ENCODE measurements at regions not wholly inside any gene's neighbourhood (a gene's known extent, or its start where the extent isn't known, plus 50 kb on each side); places are given as distances from the start of the nearest gene placed in this dataset.

DNA sequence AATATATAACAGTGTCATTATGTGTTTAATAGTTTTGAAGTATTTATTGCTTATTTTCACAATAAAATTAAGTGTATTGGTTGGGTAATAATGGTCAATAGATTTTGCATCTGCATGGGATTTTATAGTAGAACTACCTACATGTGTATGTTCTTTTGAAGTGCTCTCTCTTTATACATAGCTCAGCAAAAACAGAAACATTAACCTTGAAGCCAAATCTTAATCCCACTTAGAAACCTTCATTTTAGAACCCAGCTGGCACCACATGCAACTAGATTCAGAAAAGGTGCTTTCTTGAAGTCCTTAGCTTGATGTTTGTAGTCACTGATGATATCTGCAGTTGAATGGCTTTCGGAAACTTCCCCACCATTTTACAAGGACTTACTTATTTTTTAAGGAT is 146.9 kb upstream of the IL12A start:
- Mint-ChIP-seq H3K4me1 (peaks cover 36% of the 10 kb centered on the region), H3K27ac (no peak overlapping the region)

More for the DNA sequence above, 146.9 kb upstream of the IL12A start:
- Histone ChIP-seq H3F3A (replicated peaks; ENCODE audit: low read depth) (no peaks in the 10 kb centered on the region), H3K27ac (ENCODE audit: low read depth) (no peak overlapping the region), H3K4me1 (ENCODE audit: insufficient read depth) (peaks cover 41% of the 10 kb centered on the region), H3K9me2 (ENCODE audit: insufficient read depth) (no peaks in the 10 kb centered on the region), H4K20me1 (replicated peaks; ENCODE audit: insufficient read depth) (no peaks in the 10 kb centered on the region), H3K79me2 (replicated peaks; ENCODE audit: insufficient read depth) (peaks cover 51% of the 10 kb centered on the region), H3K36me3 (ENCODE audit: insufficient read depth) (no peaks in the 10 kb centered on the region), H3K4me2 (0 out of 2 replicates have a peak overlapping the region, but pooled peaks have one; percentile 78), H3K4me3 (no peak overlapping the region), H3K27me3 (ENCODE audit: insufficient read depth) (no peaks in the 10 kb centered on the region), H2AFZ (no peak overlapping the region)
- TF ChIP-seq, protein P1, sequence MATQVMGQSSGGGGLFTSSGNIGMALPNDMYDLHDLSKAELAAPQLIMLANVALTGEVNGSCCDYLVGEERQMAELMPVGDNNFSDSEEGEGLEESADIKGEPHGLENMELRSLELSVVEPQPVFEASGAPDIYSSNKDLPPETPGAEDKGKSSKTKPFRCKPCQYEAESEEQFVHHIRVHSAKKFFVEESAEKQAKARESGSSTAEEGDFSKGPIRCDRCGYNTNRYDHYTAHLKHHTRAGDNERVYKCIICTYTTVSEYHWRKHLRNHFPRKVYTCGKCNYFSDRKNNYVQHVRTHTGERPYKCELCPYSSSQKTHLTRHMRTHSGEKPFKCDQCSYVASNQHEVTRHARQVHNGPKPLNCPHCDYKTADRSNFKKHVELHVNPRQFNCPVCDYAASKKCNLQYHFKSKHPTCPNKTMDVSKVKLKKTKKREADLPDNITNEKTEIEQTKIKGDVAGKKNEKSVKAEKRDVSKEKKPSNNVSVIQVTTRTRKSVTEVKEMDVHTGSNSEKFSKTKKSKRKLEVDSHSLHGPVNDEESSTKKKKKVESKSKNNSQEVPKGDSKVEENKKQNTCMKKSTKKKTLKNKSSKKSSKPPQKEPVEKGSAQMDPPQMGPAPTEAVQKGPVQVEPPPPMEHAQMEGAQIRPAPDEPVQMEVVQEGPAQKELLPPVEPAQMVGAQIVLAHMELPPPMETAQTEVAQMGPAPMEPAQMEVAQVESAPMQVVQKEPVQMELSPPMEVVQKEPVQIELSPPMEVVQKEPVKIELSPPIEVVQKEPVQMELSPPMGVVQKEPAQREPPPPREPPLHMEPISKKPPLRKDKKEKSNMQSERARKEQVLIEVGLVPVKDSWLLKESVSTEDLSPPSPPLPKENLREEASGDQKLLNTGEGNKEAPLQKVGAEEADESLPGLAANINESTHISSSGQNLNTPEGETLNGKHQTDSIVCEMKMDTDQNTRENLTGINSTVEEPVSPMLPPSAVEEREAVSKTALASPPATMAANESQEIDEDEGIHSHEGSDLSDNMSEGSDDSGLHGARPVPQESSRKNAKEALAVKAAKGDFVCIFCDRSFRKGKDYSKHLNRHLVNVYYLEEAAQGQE (IDR thresholded peaks at IDR 0.05; ENCODE audit: unreplicated experiment): no peak
- TF ChIP-seq ZNF114 (CRISPR knock-in tag; IDR thresholded peaks at IDR 0.05) (no peak), STAT1 (IDR thresholded peaks at IDR 0.05; ENCODE audit: unreplicated experiment) (no peak)
- TF ChIP-seq, protein P2, sequence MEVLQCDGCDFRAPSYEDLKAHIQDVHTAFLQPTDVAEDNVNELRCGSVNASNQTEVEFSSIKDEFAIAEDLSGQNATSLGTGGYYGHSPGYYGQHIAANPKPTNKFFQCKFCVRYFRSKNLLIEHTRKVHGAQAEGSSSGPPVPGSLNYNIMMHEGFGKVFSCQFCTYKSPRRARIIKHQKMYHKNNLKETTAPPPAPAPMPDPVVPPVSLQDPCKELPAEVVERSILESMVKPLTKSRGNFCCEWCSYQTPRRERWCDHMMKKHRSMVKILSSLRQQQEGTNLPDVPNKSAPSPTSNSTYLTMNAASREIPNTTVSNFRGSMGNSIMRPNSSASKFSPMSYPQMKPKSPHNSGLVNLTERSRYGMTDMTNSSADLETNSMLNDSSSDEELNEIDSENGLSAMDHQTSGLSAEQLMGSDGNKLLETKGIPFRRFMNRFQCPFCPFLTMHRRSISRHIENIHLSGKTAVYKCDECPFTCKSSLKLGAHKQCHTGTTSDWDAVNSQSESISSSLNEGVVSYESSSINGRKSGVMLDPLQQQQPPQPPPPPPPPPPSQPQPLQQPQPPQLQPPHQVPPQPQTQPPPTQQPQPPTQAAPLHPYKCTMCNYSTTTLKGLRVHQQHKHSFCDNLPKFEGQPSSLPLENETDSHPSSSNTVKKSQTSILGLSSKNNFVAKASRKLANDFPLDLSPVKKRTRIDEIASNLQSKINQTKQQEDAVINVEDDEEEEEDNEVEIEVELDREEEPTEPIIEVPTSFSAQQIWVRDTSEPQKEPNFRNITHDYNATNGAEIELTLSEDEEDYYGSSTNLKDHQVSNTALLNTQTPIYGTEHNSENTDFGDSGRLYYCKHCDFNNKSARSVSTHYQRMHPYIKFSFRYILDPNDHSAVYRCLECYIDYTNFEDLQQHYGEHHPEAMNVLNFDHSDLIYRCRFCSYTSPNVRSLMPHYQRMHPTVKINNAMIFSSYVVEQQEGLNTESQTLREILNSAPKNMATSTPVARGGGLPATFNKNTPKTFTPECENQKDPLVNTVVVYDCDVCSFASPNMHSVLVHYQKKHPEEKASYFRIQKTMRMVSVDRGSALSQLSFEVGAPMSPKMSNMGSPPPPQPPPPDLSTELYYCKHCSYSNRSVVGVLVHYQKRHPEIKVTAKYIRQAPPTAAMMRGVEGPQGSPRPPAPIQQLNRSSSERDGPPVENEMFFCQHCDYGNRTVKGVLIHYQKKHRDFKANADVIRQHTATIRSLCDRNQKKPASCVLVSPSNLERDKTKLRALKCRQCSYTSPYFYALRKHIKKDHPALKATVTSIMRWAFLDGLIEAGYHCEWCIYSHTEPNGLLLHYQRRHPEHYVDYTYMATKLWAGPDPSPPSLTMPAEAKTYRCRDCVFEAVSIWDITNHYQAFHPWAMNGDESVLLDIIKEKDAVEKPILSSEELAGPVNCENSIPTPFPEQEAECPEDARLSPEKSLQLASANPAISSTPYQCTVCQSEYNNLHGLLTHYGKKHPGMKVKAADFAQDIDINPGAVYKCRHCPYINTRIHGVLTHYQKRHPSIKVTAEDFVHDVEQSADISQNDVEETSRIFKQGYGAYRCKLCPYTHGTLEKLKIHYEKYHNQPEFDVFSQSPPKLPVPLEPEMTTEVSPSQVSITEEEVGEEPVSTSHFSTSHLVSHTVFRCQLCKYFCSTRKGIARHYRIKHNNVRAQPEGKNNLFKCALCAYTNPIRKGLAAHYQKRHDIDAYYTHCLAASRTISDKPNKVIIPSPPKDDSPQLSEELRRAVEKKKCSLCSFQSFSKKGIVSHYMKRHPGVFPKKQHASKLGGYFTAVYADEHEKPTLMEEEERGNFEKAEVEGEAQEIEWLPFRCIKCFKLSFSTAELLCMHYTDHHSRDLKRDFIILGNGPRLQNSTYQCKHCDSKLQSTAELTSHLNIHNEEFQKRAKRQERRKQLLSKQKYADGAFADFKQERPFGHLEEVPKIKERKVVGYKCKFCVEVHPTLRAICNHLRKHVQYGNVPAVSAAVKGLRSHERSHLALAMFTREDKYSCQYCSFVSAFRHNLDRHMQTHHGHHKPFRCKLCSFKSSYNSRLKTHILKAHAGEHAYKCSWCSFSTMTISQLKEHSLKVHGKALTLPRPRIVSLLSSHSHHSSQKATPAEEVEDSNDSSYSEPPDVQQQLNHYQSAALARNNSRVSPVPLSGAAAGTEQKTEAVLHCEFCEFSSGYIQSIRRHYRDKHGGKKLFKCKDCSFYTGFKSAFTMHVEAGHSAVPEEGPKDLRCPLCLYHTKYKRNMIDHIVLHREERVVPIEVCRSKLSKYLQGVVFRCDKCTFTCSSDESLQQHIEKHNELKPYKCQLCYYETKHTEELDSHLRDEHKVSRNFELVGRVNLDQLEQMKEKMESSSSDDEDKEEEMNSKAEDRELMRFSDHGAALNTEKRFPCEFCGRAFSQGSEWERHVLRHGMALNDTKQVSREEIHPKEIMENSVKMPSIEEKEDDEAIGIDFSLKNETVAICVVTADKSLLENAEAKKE (CRISPR knock-in tag; IDR thresholded peaks at IDR 0.05): no peak
- ATAC-seq (no peak), DNase-seq (ENCODE audit: low spot score) (no peak)
- H3K9me3 Mint-ChIP-seq: no peaks in the 10 kb centered on the region
- no peak overlapping the region for H3K4me3 Mint-ChIP-seq
- H3K36me3 Mint-ChIP-seq (ENCODE audit: low read depth): no peaks in the 10 kb centered on the region; the same call in 2 of the 3 replicates
- H3K27me3 Mint-ChIP-seq (ENCODE audit: insufficient read depth, low read depth, poor library complexity): no peaks in the 10 kb centered on the region
